ENCODE measurements at regions not wholly inside any gene's neighbourhood (a gene's known extent, or its start where the extent isn't known, plus 50 kb on each side); places are given as distances from the start of the nearest gene placed in this dataset.

DNA sequence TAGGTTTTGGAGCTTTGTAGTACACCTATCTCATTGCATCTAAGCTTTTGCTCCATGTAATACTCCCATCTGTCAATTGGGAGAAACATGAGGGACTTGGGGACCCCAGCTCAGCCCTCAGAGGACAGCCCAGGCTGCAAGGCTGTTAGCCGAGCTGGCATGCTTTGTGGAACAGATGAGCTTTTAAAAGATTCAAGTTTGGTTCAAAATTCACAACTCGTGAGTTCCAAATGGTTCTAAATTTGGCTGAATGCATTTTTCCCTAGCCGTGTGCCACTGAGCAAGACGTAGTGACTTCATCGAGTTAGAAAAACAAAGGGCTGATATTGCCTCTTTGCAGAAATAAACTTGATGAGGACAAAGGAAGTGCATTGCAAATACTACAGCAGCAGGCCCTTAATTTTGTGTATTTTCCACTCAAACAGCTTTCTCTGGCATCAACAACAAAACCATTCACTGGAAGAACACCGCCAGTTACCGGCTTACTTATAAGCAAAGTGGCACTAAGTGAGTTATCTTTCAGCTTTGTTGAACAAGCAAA lies 165.0 kb upstream of the HS3ST1 start:
- no peaks in the 10 kb centered on the region for H3K9me3 ChIP-seq (ENCODE audit: control extremely low read depth in 1 of 3, control insufficient read depth in 2 of 3, insufficient read depth in 1 of 3, low read length in 2 of 3)
- DNase-seq (no peak), ATAC-seq (ENCODE audit: low read depth) (no peak)
- no peak overlapping the region for H2AFZ ChIP-seq (ENCODE audit: insufficient read depth, low read depth, low read length, poor library complexity, severe bottlenecking)
- H3K27me3 ChIP-seq (replicated peaks in 1 of 4; ENCODE audit: control extremely low read depth in 1 of 4, control insufficient read depth in 3 of 4, insufficient read depth in 4 of 4, low read length in 3 of 4) = no peaks in the 10 kb centered on the region
- no peak overlapping the region for H3K4me3 Mint-ChIP-seq
- intact Hi-C loops (cut with micrococcal nuclease) = no loop called here
- peaks cover 2% of the 10 kb centered on the region for H3K27me3 Mint-ChIP-seq
- no peaks in the 10 kb centered on the region for H3K79me2 ChIP-seq (ENCODE audit: control insufficient read depth, insufficient read depth, low read length)
- H3K4me1 Mint-ChIP-seq = peaks cover 6% of the 10 kb centered on the region
- H3K4me3 ChIP-seq (ENCODE audit: control extremely low read depth in 1 of 5, extremely low read depth in 1 of 5, insufficient read depth in 1 of 5, low read depth in 2 of 5, low read length in 4 of 5) = no peak overlapping the region
- H3K27ac ChIP-seq (ENCODE audit: low read length in 2 of 2) = no peak overlapping the region
- H3K9me3 Mint-ChIP-seq (ENCODE audit: insufficient read depth) = no peaks in the 10 kb centered on the region
- TF ChIP-seq EZH2 (IDR thresholded peaks at IDR 0.05; ENCODE audit: borderline replicate concordance, insufficient read depth, low read depth, low read length, poor library complexity, severe bottlenecking) (no peak), CTCF (IDR thresholded peaks at IDR 0.05) (no peak)
- 99% methylated on average over 5 of the region's 7 CpGs for WGBS (ENCODE audit: insufficient coverage)
- H3K36me3 ChIP-seq (replicated peaks in 1 of 2; ENCODE audit: control extremely low read depth in 1 of 2, control insufficient read depth in 1 of 2, extremely low read depth in 1 of 2, insufficient read depth in 2 of 2, low read length in 1 of 2) = no peaks in the 10 kb centered on the region
- ChIA-PET POLR2A (no interaction called here), CTCF (no interaction called here)
- no peaks in the 10 kb centered on the region for H4K20me1 ChIP-seq (ENCODE audit: control insufficient read depth, insufficient read depth, low read length, poor library complexity, severe bottlenecking)
- no peak overlapping the region for H3K27ac Mint-ChIP-seq
- H3K4me2 ChIP-seq (replicated peaks; ENCODE audit: low read depth, low read length, poor library complexity, severe bottlenecking) = no peak overlapping the region
- H3K4me1 ChIP-seq (ENCODE audit: control insufficient read depth in 2 of 2, insufficient read depth in 2 of 2, low read length in 2 of 2) = no peaks in the 10 kb centered on the region
- no peak overlapping the region for H3K9ac ChIP-seq (ENCODE audit: low read length)

DNA sequence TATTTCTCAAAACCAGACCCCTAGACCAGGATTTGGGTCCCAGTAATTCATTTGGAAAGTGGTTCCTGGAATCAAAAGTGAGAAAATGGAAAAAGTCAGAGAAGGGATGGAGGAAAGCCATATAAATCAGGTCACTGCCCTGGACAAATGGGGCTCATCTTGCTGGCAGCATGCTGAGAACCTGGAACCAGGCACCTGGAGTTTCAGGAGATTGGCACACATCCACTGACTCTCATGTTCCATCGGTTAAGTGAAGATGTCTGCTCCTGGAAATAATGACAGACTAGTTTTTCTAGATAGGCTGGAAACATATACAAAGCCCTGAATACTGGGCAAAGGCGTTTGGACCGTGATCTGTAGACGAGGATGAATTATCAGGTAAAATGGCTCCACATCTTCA lies 163.6 kb upstream of the HS3ST1 start:
- Histone ChIP-seq H3K79me2 (ENCODE audit: control insufficient read depth, insufficient read depth, low read length) (no peaks in the 10 kb centered on the region), H3K4me1 (ENCODE audit: control insufficient read depth in 2 of 2, insufficient read depth in 2 of 2, low read length in 2 of 2) (no peaks in the 10 kb centered on the region), H3K9ac (ENCODE audit: low read length) (no peak overlapping the region), H3K36me3 (replicated peaks in 1 of 2; ENCODE audit: control extremely low read depth in 1 of 2, control insufficient read depth in 1 of 2, extremely low read depth in 1 of 2, insufficient read depth in 2 of 2, low read length in 1 of 2) (no peaks in the 10 kb centered on the region), H2AFZ (ENCODE audit: insufficient read depth, low read depth, low read length, poor library complexity, severe bottlenecking) (no peak overlapping the region), H3K27ac (ENCODE audit: low read length in 2 of 2) (no peak overlapping the region), H3K4me3 (ENCODE audit: control extremely low read depth in 1 of 5, extremely low read depth in 1 of 5, insufficient read depth in 1 of 5, low read depth in 2 of 5, low read length in 4 of 5) (no peak overlapping the region), H4K20me1 (ENCODE audit: control insufficient read depth, insufficient read depth, low read length, poor library complexity, severe bottlenecking) (no peaks in the 10 kb centered on the region), H3K4me2 (replicated peaks; ENCODE audit: low read depth, low read length, poor library complexity, severe bottlenecking) (no peak overlapping the region), H3K9me3 (ENCODE audit: control extremely low read depth in 1 of 3, control insufficient read depth in 2 of 3, insufficient read depth in 1 of 3, low read length in 2 of 3) (no peaks in the 10 kb centered on the region), H3K27me3 (replicated peaks in 1 of 4; ENCODE audit: control extremely low read depth in 1 of 4, control insufficient read depth in 3 of 4, insufficient read depth in 4 of 4, low read length in 3 of 4) (no peaks in the 10 kb centered on the region)
- H3K27me3 Mint-ChIP-seq = peaks cover 6% of the 10 kb centered on the region
- POLR2A ChIA-PET = no interaction called here
- H3K27ac Mint-ChIP-seq = no peak overlapping the region
- peaks cover 1% of the 10 kb centered on the region for H3K4me1 Mint-ChIP-seq
- no peak overlapping the region for H3K4me3 Mint-ChIP-seq
- CTCF ChIA-PET = no interaction called here
- TF ChIP-seq CTCF (IDR thresholded peaks at IDR 0.05) (no peak), EZH2 (IDR thresholded peaks at IDR 0.05; ENCODE audit: borderline replicate concordance, insufficient read depth, low read depth, low read length, poor library complexity, severe bottlenecking) (no peak)
- DNase-seq (no peak), ATAC-seq (ENCODE audit: low read depth) (no peak)
- no peaks in the 10 kb centered on the region for H3K9me3 Mint-ChIP-seq (ENCODE audit: insufficient read depth)
- intact Hi-C loops (cut with micrococcal nuclease) = no loop called here
- 98% methylated on average over 4 of the region's 4 CpGs for WGBS (ENCODE audit: insufficient coverage)

Data from B cell (primary cell).